IPS-NIHi11 (cell line): ENCODE measurements at regions not wholly inside any gene's neighbourhood (a gene's known extent, or its start where the extent isn't known, plus 50 kb on each side); places are given as distances from the start of the nearest gene placed in this dataset.
"Not testable (repeated sequence)": the region's sequence is repeated elsewhere in the genome, so short reads cannot be mapped to it uniquely, and the experiment has no call there.

Experiments
- DNase-seq: peaks from one replicate; pipeline ENCODE4 v3.0.0; 2012; ENCODE audit warnings: mixed read lengths, low spot score

DNA sequence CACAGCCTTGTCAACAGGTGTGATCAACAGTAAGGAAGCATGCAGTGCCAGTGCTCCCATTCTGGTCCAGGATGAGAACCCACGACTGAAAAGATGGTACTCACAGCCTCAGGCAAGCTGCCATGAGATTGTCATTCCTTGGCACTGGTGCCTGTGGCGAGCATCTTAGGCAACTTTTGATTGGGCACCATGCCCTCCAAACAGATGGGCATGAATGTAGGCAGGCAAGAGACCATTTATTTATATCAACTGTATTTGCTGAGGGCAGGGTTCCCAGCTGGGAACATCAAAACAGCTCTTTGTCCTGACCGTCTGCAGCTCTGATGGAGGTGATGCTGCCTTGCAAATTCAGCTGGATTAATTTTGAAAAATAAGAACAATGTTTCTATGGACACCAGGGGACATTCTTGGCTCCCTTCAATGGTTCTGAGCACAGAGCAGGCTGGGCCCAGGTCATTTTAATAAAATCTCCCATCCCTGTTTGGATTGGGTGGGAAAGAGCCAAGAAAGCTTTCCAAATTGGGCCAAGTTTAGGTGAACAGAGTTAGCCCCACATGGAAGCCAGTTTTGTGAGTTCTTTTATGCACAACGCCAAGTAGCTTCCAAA, 522.5 kb downstream of the RMST start:
- no peak for DNase-seq

DNA sequence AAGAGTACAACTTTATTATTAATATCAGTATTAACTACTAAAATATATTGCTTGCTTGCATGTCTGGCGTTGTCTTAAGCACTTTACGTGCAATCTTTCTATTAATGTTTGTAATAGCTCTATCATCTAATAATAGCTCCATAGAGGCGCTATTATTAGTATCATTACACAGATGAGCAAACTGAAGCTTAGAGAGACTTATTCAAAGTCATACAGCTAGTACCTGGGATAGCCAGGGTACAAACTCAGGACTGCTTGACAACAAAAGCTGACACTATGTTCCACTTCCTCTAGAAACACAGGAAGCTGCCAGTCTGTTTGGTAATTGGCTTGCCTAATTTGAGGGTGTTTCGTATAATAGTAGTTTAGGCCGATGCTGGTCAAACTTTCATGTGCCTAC, 523.2 kb downstream of the RMST start:
- no peak for DNase-seq

DNA sequence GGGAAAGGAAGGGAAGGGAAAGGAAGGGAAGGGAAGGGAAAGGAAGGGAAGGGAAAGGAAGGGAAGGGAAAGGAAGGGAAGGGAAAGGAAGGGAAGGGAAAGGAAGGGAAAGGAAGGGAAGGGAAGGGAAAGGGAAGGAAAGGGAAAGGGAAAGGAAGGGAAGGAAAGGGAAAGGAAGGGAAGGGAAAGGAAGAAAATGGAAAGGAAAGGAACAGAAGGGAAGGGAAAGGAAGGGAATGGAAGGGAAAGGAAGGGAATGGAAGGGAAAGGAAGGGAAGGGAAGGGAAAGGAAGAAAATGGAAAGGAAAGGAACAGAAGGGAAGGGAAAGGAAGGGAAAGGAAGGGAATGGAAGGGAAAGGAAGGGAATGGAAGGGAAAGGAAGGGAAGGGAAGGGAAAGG, 526.0 kb downstream of the RMST start:
- not testable (repeated sequence) for DNase-seq

DNA sequence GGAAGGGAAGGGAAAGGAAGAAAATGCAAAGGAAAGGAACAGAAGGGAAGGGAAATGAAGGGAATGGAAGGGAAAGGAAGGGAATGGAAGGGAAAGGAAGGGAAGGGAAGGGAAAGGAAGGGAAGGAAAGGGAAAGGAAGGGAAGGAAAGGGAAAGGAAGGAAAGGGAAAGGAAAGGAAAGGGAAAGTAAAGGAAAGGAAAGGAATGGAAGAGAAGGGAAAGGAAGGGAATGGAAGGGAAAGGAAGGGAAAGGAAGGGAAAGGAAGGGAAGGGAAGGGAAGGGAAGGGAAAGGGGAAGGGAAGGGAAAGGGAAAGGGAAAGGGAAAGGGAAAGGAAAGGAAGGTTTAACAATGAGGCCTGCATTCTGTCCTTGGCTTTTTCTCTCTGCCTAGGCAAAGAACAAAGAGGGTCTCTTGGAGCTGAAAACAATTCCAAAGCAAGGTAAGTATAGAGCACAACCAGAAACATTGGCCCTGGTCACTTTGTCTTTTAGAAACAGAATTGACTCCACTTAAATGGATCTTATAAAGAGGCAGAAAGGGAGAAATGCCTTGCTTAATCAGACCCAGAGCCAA, 525.9 kb upstream of the TMPO start:
- no peak for DNase-seq

DNA sequence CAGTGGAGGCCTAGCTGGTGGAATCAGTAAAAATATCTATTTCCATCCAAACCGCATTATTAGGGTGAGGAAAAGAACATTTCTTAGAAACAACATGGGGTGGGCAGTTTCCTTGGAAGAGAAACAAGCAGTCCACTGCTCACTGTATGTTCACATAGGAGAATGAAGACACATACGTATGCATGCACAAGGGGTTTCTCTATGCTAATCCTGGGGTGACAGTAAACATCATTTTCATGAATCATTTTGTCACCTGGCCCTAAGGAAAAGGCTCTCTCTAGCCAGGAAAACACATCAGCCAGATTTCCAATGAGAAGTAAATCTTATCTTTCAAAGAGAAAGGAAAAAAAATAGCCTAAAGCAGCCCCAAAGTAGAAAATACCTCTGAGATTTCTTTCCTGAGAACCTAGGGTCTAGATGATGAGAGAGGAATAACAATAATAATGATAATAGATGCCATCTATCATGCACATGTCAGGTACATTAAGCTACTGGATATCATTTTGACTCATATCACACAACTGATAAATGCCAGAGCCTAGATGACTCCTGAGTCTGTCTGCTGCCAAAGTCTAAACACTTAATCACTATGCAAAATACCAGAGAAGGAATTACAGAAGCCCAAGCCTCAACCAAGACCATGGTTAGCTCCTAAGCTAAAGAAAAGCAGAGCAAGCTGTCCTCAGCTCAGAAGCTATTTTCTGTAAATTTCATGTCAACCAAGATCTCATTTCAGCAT, 520.5 kb upstream of the TMPO start:
- DNase-seq = no peak

DNA sequence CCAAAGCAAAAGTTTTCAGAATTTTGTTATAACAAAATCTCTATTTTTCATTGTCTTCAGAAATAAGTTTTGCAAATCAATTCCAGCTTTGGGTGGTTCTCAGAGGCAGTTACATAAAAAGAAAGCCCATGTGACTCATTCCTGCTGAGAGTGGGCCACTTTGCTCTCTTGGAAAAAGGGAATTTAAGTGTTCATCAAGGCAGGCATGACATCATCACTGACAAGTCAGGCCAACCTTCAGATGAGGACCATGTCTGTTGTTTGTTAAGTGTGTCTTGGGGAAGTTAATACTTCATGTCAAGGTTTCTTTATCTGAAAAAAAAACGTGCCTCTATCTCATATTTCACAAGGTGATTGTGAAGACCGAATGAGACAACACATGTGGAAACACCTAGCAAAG, 519.8 kb upstream of the TMPO start:
- no peak for DNase-seq

DNA sequence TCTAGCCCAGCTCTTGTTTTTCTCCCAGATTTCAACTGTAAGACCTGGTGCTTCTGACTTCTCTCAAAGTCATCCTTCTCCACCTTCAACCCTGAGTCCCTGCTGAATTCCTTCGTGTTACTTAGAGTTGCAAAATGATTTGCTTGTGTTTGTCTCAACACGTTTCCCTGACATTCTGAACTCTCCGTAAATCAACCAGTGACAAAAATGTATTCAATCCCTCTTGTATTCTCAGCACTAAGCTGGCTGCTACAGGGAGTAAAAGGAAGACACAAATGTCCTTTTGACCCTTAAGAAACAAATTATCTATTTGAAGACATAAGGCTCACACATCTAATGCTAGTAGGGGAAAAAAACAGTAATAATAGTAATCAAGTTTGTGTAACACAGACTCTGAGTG, 514.0 kb upstream of the TMPO start:
- no peak for DNase-seq

DNA sequence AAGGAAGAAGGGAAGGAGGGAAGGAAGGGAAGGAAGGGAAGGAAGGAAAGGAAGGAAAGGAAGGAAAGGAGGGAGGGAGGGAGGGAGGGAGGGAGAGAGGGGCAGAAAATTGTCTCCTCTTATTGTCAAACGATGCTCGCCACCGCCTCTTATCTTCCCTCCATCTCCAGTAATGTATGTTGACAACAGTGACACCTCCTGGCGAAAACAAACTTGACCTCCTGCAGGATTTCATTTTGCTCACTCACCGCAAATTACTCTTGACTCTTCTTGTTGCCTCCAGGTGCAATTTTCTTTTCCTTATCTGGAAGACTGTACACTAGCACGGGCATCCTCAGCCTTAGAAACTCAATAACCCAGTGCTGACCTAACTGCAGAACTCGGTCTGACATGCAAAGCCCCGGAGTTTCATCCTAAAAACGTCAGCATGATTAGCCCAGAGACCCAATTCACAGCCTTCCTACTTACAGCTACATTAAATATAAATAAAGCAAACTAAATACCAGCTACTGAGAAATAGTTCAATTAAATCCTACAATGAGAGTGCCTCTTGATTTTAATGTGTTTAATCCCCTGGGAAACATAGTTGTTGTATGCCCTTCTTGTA, 512.4 kb upstream of the TMPO start:
- peak; percentile 60 for DNase-seq

DNA sequence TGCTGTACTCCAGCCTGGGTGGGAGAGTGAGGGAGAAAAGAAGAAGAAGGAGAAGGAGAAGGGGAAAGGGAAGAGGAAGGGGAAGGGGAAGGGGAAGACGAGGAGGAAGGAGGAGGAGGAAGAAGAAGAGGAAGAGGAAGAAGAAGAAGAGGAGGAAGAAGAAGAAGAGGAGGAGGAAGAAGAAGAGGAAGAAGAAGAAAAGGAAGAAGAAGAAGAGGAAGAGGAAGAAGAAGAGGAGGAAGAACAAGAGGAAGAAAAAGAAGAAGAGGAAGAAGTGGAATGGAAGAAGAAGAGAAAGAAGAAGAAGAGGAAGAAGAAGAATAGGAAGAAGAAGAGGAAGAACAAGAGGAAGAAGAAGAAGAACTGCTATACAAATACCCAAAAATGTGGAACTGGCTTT, 507.4 kb upstream of the TMPO start:
- no peak for DNase-seq

DNA sequence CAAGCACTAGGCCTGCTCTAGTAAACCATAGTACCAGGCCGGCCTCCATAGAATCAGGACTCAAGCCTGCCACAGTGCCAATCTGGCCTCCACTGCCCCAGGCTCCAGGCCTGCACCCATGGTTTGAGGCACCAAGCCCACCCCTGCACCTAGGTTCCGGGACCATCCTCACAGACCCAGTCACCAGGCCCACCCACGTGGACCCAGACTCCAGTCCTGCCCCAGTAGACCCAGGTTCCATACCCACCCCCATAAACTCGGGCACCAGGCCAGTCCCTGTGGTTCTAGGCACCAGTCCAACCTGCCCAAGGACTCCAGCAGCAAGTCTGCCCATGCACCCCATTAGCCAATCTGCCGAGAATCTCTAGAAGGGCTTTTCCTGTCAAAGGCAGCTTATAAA, 501.8 kb upstream of the TMPO start:
- no peak for DNase-seq

DNA sequence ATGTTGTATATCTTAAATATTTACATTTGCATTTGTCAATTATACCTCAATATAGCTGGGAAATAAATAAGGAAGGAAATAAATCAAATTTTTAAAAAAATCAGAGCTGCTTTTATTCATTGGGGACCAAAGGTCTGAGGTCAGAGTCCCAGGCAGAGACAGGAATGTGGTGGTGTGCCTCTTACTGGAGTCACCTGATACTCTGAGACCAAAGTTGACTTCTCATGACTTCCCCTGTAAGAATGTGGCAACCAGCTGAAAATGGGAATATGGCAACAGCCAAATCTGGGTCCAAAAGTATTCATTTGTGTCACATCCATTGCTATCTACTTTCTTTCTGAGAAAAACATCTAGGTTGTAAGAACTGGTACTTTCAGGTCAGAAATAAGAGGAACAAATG, 496.6 kb upstream of the TMPO start:
- DNase-seq = no peak

DNA sequence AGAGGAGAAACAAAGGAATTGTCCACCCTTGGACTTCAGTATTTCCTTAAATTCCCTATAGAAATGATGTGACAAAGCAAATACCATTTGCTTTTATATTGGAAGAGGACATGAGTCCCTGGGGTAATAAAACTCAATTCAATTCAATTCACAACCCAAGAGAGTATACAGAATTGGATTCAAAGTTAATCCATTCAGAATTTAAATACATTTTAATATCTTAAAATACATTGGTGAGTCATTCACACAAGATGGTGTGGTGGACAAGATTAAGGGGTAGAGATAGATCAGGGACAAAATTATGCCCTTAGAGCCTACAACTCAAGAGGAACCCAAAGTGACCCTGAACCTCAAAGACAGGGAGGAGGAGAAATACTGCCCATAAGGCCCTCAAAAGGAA, 495.0 kb upstream of the TMPO start:
- no peak for DNase-seq

DNA sequence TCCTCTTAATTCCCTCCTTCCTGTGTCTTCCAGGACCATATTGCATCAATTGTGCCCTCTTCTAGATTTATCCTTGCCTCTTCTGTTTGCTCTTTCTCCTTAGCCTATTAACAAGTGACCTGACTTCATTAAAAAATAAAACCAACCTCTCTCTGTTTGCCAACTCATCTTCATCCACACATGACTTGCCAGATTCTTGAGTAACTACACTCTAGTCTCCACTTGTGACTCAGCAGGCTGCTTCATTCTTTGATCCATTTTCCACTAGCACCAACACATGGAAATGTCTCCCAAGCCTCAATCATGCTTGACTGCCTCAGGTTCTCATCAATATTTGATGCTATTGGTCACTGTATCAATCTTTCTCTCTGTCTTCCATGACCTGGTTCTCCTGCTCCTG, 492.4 kb upstream of the TMPO start:
- no peak for DNase-seq

DNA sequence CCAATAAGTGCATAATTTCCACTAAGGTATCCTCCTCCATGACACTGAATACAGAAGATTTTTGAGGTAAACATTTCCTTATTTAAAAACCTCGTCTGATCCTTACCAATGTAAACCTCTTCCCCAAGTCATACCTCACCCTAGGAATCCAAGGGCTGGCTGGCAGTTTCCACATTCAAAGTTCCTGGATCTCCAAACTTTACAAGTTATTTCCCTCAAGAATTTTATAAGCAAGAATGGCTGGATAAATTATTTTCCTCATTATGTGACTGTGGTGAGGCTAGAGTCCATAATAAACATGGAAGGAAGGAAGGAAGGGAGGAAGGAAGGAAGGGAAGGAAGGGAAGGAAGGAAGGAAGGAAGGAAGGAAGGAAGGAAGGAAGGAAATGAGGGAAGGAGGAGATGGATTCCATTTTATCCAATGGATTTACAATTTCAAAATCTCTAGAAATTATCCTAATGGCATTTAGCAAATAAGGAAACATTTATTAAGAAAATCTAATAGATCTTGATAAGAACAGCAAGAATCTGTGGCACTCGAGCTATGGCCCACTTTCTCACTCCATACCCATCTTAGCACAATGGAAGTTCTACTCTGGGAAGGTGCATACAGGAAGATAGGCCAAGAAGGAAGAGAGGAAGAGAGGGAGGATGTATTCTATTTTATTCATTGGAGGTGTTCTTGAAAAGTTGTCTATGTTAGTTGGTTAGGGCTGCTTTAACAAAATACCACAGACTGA, 477.8 kb upstream of the TMPO start:
- DNase-seq = no peak

DNA sequence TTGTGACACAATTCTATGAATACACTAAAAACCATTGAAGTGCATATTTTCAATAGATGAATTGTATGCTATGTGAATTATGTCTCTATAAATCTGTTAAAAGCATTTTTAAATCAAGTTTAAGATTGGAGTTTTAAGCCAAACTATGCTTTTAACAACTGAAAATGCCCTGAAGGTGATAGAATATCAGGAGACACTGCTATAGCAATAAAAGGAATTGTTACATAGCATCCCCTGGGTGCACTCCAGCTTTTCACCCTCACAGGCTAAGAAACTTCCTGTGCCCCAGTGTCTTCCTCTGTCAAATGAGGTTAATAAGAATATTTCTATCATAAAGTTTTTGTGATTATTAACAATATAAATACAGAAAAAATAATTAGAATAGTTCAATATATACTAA, 472.7 kb upstream of the TMPO start:
- DNase-seq = no peak

DNA sequence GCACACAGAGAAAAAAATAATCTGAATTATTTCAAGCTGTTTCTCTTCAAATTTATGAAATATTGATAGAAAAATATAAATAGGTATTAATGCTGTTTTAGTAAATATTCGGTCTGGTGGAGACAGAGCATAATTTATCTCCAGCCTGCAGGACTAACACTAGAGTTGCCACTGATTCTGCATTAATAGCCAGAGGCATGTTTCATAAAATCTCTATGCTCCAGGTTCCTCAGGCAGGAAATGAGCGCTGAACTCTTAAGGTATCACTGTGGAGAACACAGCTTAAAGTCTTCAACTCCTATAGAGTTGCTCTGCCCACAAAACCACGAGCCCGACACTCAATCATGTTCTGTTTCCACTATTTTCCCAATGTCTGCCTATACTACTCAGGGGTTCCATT, 470.0 kb upstream of the TMPO start:
- no peak for DNase-seq

DNA sequence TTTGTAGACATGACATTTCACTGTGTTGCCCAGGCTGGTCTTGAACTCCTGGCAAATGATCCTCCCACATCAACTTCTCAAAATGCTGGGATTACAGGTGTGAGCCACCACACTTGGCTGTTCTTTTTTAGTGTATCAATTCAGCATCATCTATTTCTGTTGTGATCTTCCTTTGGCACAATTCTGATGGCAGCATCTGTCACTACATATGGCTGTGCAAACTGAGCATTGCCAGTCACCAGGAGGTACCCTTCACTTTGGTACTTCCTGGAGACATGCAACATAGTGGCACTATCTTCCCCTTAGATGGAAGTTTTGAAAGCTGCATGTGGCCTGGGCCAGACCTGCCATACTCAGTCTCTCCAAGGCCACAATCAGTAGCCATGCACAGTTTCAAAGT, 467.1 kb upstream of the TMPO start:
- no peak for DNase-seq

DNA sequence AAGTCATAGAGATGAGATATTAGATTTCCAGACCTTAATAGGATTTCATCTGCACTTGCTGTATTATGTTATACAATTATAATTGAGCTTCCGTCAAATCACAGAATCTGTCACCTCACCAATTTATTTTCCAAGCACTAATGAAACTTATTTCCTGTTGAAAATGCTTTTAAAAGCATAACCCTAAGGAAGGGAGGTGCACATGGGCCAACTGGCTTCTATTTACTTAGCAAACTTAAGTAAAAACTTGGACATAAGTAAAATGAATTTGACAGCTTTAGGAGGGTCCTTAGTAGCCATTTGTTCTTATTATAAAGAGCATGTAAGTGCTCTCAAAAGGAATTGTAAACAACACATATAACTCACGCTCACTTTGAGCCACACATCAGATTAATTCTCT, 462.2 kb upstream of the TMPO start:
- no peak for DNase-seq

DNA sequence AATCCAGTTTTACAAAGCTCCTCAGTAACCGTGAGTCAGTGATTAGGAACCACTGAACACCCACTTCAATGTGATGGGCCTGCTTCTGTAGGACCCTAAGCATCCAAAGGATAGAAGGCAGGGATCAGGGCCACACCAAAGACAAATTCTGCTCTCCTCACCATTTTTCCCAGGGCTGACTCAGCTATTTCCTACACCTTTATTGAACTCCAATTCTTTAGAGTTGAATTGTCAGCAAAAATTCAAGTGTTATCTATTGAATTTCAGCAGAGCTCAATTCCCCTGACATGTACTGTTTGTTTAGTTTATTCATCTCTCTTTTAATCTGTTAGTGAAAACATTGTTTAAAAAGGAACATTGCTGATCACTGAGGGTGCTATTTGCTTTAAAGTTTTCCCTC, 457.7 kb upstream of the TMPO start:
- DNase-seq = no peak

DNA sequence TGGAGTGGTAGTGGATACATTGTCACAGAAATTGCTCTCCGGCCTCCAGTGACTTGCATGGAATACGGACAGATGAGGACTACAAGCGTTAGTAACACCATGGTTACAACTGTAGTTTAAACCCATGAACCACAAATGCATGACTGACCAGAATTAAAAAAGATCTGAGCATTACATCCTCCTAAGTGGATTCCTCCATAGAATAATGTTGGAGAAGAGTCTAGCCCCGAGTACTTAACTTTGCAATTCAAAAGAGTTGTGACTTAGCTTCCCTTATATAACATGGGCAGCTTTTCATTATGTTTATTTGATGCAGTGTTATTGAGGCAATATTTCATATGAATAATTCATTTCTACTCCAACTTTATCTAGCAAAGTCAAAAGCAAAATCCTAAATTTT, 457.2 kb upstream of the TMPO start:
- DNase-seq = no peak

DNA sequence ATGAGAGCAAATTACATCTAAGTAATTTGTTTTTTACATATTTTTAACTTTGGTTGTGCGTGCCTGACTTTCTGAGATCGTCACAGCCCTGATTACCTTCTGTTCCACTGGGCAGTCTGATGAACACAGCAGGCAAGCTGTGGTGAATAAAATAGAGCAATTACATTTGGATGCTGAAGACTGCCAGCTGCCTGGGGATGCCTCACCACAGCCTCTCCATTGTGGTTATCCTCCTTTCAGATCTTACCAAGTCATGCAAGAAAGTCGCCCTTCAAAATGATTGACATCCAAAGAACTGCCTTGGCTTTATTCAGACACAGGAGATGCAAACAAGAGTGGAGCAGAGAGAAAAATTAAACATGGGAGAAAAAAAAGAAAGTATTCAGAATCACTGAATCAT, 456.6 kb upstream of the TMPO start:
- DNase-seq = no peak

DNA sequence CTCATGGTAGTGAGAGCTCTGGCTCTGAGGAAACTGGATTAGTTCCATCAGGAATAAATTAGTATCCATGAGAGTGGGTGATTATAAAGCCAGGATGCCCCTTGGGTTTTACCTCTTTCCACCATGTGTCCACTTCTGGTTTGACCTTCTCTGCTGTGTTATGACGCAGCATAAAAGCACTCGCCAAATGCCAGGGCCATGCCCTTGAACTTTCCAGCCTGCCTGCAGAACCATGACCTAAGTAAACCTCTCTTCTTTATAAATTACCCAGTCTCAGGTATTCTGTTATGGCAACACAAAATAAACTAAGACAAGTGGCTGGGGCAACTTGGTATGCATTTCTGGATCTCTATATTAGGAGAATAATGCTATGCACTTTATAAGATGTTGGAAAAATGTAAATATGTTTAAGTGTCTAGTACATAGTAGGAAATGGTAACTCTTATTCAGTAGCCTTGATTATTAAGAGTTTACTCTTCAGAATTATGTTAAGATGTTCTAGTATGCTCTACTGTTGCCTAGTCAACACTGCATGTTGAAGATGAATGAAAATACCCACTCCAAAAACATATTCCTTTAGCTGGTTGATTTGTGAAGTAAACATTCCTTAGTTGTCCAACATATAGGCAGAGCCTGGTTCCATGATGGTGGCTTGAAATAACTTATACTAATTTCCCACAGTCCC, 455.6 kb upstream of the TMPO start:
- DNase-seq = no peak
